ENCODE measurements at regions not wholly inside any gene's neighbourhood (a gene's known extent, or its start where the extent isn't known, plus 50 kb on each side); places are given as distances from the start of the nearest gene placed in this dataset.

- TF ChIP-seq FOXP2 (optimal IDR thresholded peaks at IDR 0.05; ENCODE audit: borderline replicate concordance, extremely low read depth, extremely low read length, insufficient read depth) (no peak), TAF1 (IDR thresholded peaks at IDR 0.05; ENCODE audit: borderline replicate concordance, insufficient read depth, low read length) (no peak), REST (IDR thresholded peaks at IDR 0.05; ENCODE audit: insufficient read depth in 1 of 2, low read depth in 2 of 2, low read length in 2 of 2) (no peak), POLR2AphosphoS5 (IDR thresholded peaks at IDR 0.05; ENCODE audit: low read depth, low read length) (no peak), SIN3A (IDR thresholded peaks at IDR 0.05; ENCODE audit: borderline replicate concordance, insufficient read depth, low read length) (no peak)
Observed at GRCh38 chr4:138310498-138310897, 68.3 kb upstream of the SLC7A11 start.

DNA sequence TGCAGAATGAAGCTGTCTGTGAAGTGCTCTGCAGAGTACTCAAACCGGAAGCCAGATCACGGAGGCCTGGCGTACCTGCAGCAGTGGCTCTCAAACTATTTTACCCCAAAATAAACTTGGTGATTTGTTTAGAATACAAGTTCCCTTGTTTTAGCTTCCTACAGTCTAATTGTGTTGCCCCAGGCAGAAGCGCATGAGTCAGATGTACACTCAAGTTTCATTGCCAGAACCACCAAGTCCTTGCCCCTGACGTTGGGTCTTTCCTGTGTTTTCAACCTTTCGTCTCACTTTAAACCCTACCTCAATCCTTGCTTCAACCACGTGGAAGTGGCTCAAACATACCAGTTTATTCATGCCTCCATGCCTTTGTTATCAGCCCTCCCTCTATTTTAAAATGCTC lies 66.2 kb upstream of the SLC7A11 start:
- TF ChIP-seq REST (IDR thresholded peaks at IDR 0.05; ENCODE audit: insufficient read depth in 1 of 2, low read depth in 2 of 2, low read length in 2 of 2): no peak
- no peak for TF ChIP-seq SIN3A (IDR thresholded peaks at IDR 0.05; ENCODE audit: borderline replicate concordance, insufficient read depth, low read length)
- no peak for TF ChIP-seq TAF1 (IDR thresholded peaks at IDR 0.05; ENCODE audit: borderline replicate concordance, insufficient read depth, low read length)
- TF ChIP-seq POLR2AphosphoS5 (IDR thresholded peaks at IDR 0.05; ENCODE audit: low read depth, low read length): no peak
- TF ChIP-seq FOXP2 (optimal IDR thresholded peaks at IDR 0.05; ENCODE audit: borderline replicate concordance, extremely low read depth, extremely low read length, insufficient read depth): no peak

DNA sequence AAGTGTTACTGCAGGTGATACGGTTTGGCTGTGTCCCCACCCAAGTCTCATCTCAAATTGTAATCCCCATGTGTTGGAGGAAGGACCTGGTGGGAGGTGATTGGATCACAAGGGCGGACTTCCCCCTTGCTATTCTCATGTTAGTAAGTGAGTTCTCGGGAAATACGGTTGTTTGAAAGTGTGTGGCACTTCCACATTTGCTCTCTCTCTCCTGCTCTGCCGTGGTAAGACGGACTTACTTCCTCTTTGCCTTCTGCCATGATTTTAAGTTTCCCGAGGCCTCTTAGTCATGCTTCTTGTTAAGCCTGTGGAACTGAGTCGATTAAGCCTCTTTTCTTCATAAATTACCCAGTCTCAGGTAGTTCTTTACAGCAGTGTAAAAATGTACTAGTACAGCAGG lies 65.2 kb upstream of the SLC7A11 start:
- TF ChIP-seq TAF1 (IDR thresholded peaks at IDR 0.05; ENCODE audit: borderline replicate concordance, insufficient read depth, low read length) (no peak), POLR2AphosphoS5 (IDR thresholded peaks at IDR 0.05; ENCODE audit: low read depth, low read length) (no peak), SIN3A (IDR thresholded peaks at IDR 0.05; ENCODE audit: borderline replicate concordance, insufficient read depth, low read length) (no peak), FOXP2 (optimal IDR thresholded peaks at IDR 0.05; ENCODE audit: borderline replicate concordance, extremely low read depth, extremely low read length, insufficient read depth) (no peak), REST (IDR thresholded peaks at IDR 0.05; ENCODE audit: insufficient read depth in 1 of 2, low read depth in 2 of 2, low read length in 2 of 2) (no peak)

GRCh38 chr4:138305050-138305449 lies 62.9 kb upstream of the SLC7A11 start:
- TF ChIP-seq POLR2AphosphoS5 (IDR thresholded peaks at IDR 0.05; ENCODE audit: low read depth, low read length) (no peak), TAF1 (IDR thresholded peaks at IDR 0.05; ENCODE audit: borderline replicate concordance, insufficient read depth, low read length) (no peak), SIN3A (IDR thresholded peaks at IDR 0.05; ENCODE audit: borderline replicate concordance, insufficient read depth, low read length) (no peak), FOXP2 (optimal IDR thresholded peaks at IDR 0.05; ENCODE audit: borderline replicate concordance, extremely low read depth, extremely low read length, insufficient read depth) (no peak), REST (IDR thresholded peaks at IDR 0.05; ENCODE audit: insufficient read depth in 1 of 2, low read depth in 2 of 2, low read length in 2 of 2) (no peak)

- TF ChIP-seq POLR2AphosphoS5 (IDR thresholded peaks at IDR 0.05; ENCODE audit: low read depth, low read length) (no peak), SIN3A (IDR thresholded peaks at IDR 0.05; ENCODE audit: borderline replicate concordance, insufficient read depth, low read length) (no peak), FOXP2 (optimal IDR thresholded peaks at IDR 0.05; ENCODE audit: borderline replicate concordance, extremely low read depth, extremely low read length, insufficient read depth) (no peak), REST (IDR thresholded peaks at IDR 0.05; ENCODE audit: insufficient read depth in 1 of 2, low read depth in 2 of 2, low read length in 2 of 2) (no peak), TAF1 (IDR thresholded peaks at IDR 0.05; ENCODE audit: borderline replicate concordance, insufficient read depth, low read length) (no peak)
Observed at GRCh38 chr4:138301536-138301935, 59.4 kb upstream of the SLC7A11 start.

Measured in PFSK-1 (cell line).